ENCODE measurements at regions not wholly inside any gene's neighbourhood (a gene's known extent, or its start where the extent isn't known, plus 50 kb on each side); places are given as distances from the start of the nearest gene placed in this dataset.

- TF ChIP-seq EZH2 (IDR thresholded peaks at IDR 0.05) = no peak
- no peak for TF ChIP-seq FOXP2 (optimal IDR thresholded peaks at IDR 0.05; ENCODE audit: control extremely low read depth, extremely low read length, insufficient read depth)
- TF ChIP-seq POLR2AphosphoS5 (IDR thresholded peaks at IDR 0.05; ENCODE audit: borderline replicate concordance, low read depth, low read length) = no peak
Observed at GRCh38 chr2:199206536-199206935, 251.2 kb downstream of the SATB2 start.
